HuH-7 (cell line): ENCODE measurements at regions not wholly inside any gene's neighbourhood (a gene's known extent, or its start where the extent isn't known, plus 50 kb on each side); places are given as distances from the start of the nearest gene placed in this dataset.

Experiments
- DNase-seq: peaks from one replicate; pipeline ENCODE4 v3.0.0; 2011; ENCODE audit warnings: low spot score

- no peak for DNase-seq
These were observed 260.0 kb downstream of the DUSP6 start for GRCh38 chr12:89092297-89092696.

GRCh38 chr12:89091293-89091841 is 260.9 kb downstream of the DUSP6 start:
- no peak for DNase-seq

- DNase-seq, result no peak
These were observed 263.0 kb downstream of the DUSP6 start for GRCh38 chr12:89089264-89089663.

GRCh38 chr12:89087876-89088275 is 264.4 kb downstream of the DUSP6 start:
- no peak for DNase-seq

GRCh38 chr12:89087149-89087825 is 265.0 kb downstream of the DUSP6 start:
- peak; percentile 13 for DNase-seq

GRCh38 chr12:89085421-89085820 is 266.9 kb downstream of the DUSP6 start:
- no peak for DNase-seq

GRCh38 chr12:89084751-89085150 is 267.6 kb downstream of the DUSP6 start:
- no peak for DNase-seq

GRCh38 chr12:89083491-89083890 is 268.8 kb downstream of the DUSP6 start:
- DNase-seq, result no peak

GRCh38 chr12:89082370-89082753 is 269.9 kb downstream of the DUSP6 start:
- no peak for DNase-seq

- DNase-seq, result no peak
These were observed 270.5 kb downstream of the DUSP6 start for GRCh38 chr12:89081719-89082369.

- no peak for DNase-seq
These were observed 271.4 kb downstream of the DUSP6 start for GRCh38 chr12:89080793-89081465.

GRCh38 chr12:89075880-89076540 is 276.3 kb downstream of the DUSP6 start:
- DNase-seq, result no peak

- DNase-seq, result no peak
These were observed 278.6 kb downstream of the DUSP6 start for GRCh38 chr12:89073659-89074058.

GRCh38 chr12:89073027-89073398 is 279.3 kb downstream of the DUSP6 start:
- no peak for DNase-seq

GRCh38 chr12:89072294-89073026 is 279.8 kb downstream of the DUSP6 start:
- DNase-seq, result no peak

GRCh38 chr12:89070603-89071002 is 281.7 kb downstream of the DUSP6 start:
- DNase-seq, result no peak

GRCh38 chr12:89069431-89069830 is 282.9 kb downstream of the DUSP6 start:
- no peak for DNase-seq

GRCh38 chr12:89067421-89068187 is 284.7 kb downstream of the DUSP6 start:
- DNase-seq, result no peak

- DNase-seq, result no peak
These were observed 287.5 kb downstream of the DUSP6 start for GRCh38 chr12:89064780-89065179.

GRCh38 chr12:89064151-89064550 is 288.1 kb downstream of the DUSP6 start:
- no peak for DNase-seq

GRCh38 chr12:89062996-89063395 is 289.3 kb downstream of the DUSP6 start:
- no peak for DNase-seq
